Endothelial cell of umbilical vein (primary cell): ENCODE measurements at regions not wholly inside any gene's neighbourhood (a gene's known extent, or its start where the extent isn't known, plus 50 kb on each side); places are given as distances from the start of the nearest gene placed in this dataset.

Experiments
- BruUV-seq: library from RNA; stranded (reverse); fragments of 400-500 nt; replicated peaks from 2 replicates; lab custom pipeline; 2021; lab: Mats Ljungman, UMichigan
- CTCF ChIA-PET: fragments of 300-600, 350-600 bp; sonication (Branson Sonifier 250); formaldehyde crosslinking; loops from one replicate; lab custom pipeline; 2021; ENCODE audit warnings: antibody characterized with exemption, inconsistent platforms; lab: Charles Lee
- POLR2A ChIA-PET: fragments of 300-600, 350-600 bp; sonication (Branson Sonifier 250); formaldehyde crosslinking; loops from one replicate; lab custom pipeline; 2021; ENCODE audit warnings: antibody characterized with exemption, inconsistent platforms; lab: Charles Lee
- DNase-seq: peaks from one replicate; pipeline ENCODE4 v3.0.0-alpha.2; 2011; ENCODE audit warnings: low read depth, low spot score
- FAIRE-seq: peaks from 2 replicates; lab custom pipeline; 2011; peaks lifted over from hg19 to GRCh38; lab: Jason Lieb, UNC
- H2AFZ ChIP-seq: 2 replicates; pipeline ENCODE4 v1.6.0; 2012; ENCODE audit warnings: low read depth, low read length, control low read depth, inconsistent platforms
- H3K27ac ChIP-seq: 2 replicates; pipeline ENCODE4 v1.5.1; 2011; ENCODE audit warnings: low read depth, mild to moderate bottlenecking, control low read depth, low read length, moderate library complexity; ENCODE audit not compliant: insufficient read depth
- H3K27me3 ChIP-seq, 2 experiments: 2 replicates each; pipeline versions ENCODE4 v1.6.0 to v1.6.1; 2011; ENCODE audit warnings: low read length in 2 of 2, mixed read lengths in 1 of 2; ENCODE audit not compliant: control insufficient read depth in 2 of 2, insufficient read depth in 2 of 2
- H3K36me3 ChIP-seq, 2 experiments: 2 replicates in 1 of 2; 3 replicates in 1 of 2; pipeline ENCODE4 v1.5.1; 2011; ENCODE audit warnings: low read length in 2 of 2, mild to moderate bottlenecking in 1 of 2, moderate library complexity in 1 of 2; ENCODE audit not compliant: control insufficient read depth in 2 of 2, insufficient read depth in 2 of 2; ENCODE audit errors: extremely low read depth in 1 of 2
- H3K4me1 ChIP-seq: 3 replicates; pipeline ENCODE4 v1.5.1; 2011; ENCODE audit warnings: mild to moderate bottlenecking, low read length; ENCODE audit not compliant: control insufficient read depth, insufficient read depth; ENCODE audit errors: extremely low read depth
- H3K4me2 ChIP-seq: 2 replicates; pipeline ENCODE4 v1.6.1; 2011; ENCODE audit warnings: low read length, control low read depth, mixed read lengths; ENCODE audit not compliant: insufficient read depth
- H3K4me3 ChIP-seq, 3 experiments: fragments of 200-600 bp in 1 of 3; sonication (generic), shearing (Covaris generic) in 1 of 3; replicated peaks in 1 of 3; 2 replicates each; pipeline ENCODE4 v1.5.1; 2011 to 2016; ENCODE audit warnings: control low read depth in 3 of 3, low read length in 3 of 3, mild to moderate bottlenecking in 2 of 3, inconsistent platforms in 1 of 3, low read depth in 1 of 3, moderate library complexity in 1 of 3; ENCODE audit not compliant: insufficient read depth in 1 of 3
- H3K79me2 ChIP-seq: 2 replicates; pipeline ENCODE4 v1.6.0; 2012; ENCODE audit warnings: low read length, inconsistent platforms; ENCODE audit not compliant: control insufficient read depth, insufficient read depth
- H3K9ac ChIP-seq: replicated peaks from 2 replicates; pipeline ENCODE3; 2011; ENCODE audit warnings: low read length, control low read depth; ENCODE audit not compliant: insufficient read depth; ENCODE audit errors: extremely low read depth
- H3K9me1 ChIP-seq: replicated peaks from 3 replicates; pipeline ENCODE4 v1.6.0; 2011; ENCODE audit warnings: mild to moderate bottlenecking, low read length; ENCODE audit not compliant: control insufficient read depth, insufficient read depth; ENCODE audit errors: extremely low read depth
- H3K9me3 ChIP-seq: replicated peaks from 2 replicates; pipeline ENCODE4 v1.5.1; 2012; ENCODE audit warnings: low read length, inconsistent platforms; ENCODE audit not compliant: control insufficient read depth, insufficient read depth
- H4K20me1 ChIP-seq: replicated peaks from 2 replicates; pipeline ENCODE3; 2011; ENCODE audit warnings: mild to moderate bottlenecking, low read length; ENCODE audit not compliant: control insufficient read depth, insufficient read depth; ENCODE audit errors: extremely low read depth
- CTCF ChIP-seq, 2 donors: IDR thresholded peaks; 1 replicate in 1 of 2; 2 replicates in 1 of 2; pipeline ENCODE4 v1.5.1; 2011; ENCODE audit warnings: low read length in 2 of 2, mild to moderate bottlenecking in 2 of 2, moderate library complexity in 2 of 2, control low read depth in 1 of 2, inconsistent platforms in 1 of 2, low read depth in 1 of 2; ENCODE audit not compliant: insufficient read depth in 1 of 2; ENCODE audit errors: extremely low read depth in 1 of 2
- EZH2 ChIP-seq: IDR thresholded peaks from 2 replicates; pipeline ENCODE4 v1.6.1; 2012; ENCODE audit warnings: borderline replicate concordance, low read depth, mild to moderate bottlenecking, moderate library complexity, low read length, inconsistent platforms; ENCODE audit not compliant: severe bottlenecking
- FOS ChIP-seq: IDR thresholded peaks from 2 replicates; pipeline ENCODE4 v1.6.1; 2011; ENCODE audit warnings: mild to moderate bottlenecking, low read length, moderate library complexity, borderline replicate concordance; ENCODE audit not compliant: insufficient read depth
- JUN ChIP-seq: IDR thresholded peaks from 2 replicates; pipeline ENCODE4 v1.6.1; 2011; ENCODE audit warnings: borderline replicate concordance, low read depth; ENCODE audit not compliant: insufficient read length, insufficient read depth
- MAX ChIP-seq: IDR thresholded peaks from 2 replicates; pipeline ENCODE4 v1.6.1; 2011; ENCODE audit not compliant: insufficient read depth, insufficient read length
- MYC ChIP-seq: IDR thresholded peaks from one replicate; pipeline ENCODE4 v1.6.1; 2011; ENCODE audit warnings: mild to moderate bottlenecking, low read depth, low read length
- POLR2A ChIP-seq: IDR thresholded peaks from 2 replicates; pipeline ENCODE4 v1.6.1; 2012; ENCODE audit warnings: low read depth, mild to moderate bottlenecking, control low read depth, low read length
- POLR2AphosphoS5 ChIP-seq: IDR thresholded peaks from 2 replicates; pipeline ENCODE4 v1.6.1; 2012; ENCODE audit warnings: low read depth, mild to moderate bottlenecking, control low read depth, low read length, moderate library complexity; ENCODE audit not compliant: insufficient read depth
- dilution Hi-C: fragments of 300-500 bp; cut with MboI; formaldehyde crosslinking; loops from one replicate; pipeline ENCODE4 v1.15.0; 2019; ENCODE audit warnings: low sequenced_read_pairs; ENCODE audit not compliant: extremely low pct_ligation_motif_present
- intact Hi-C: fragments of 100-400 bp; cut with micrococcal nuclease; formaldehyde crosslinking; loops from one replicate; pipeline ENCODE4 v1.10.0; 2022

- H3K4me2 ChIP-seq, result no peak overlapping the region
- no peak for TF ChIP-seq POLR2A
- no peak for TF ChIP-seq MYC
- TF ChIP-seq CTCF (IDR thresholded peaks at IDR 0.05; ENCODE audit: extremely low read depth in 1 of 2, insufficient read depth in 1 of 2, low read depth in 1 of 2, low read length in 2 of 2), result no peak
- TF ChIP-seq JUN, result no peak
- no peak for TF ChIP-seq MAX
- TF ChIP-seq FOS, result no peak
- no peak for TF ChIP-seq POLR2AphosphoS5
- TF ChIP-seq EZH2, result no peak
Measured at GRCh38 chr10:21021231-21021630, 124.1 kb upstream of the NEBL start.

More at GRCh38 chr10:21021231-21021630, 124.1 kb upstream of the NEBL start:
- intact Hi-C loops (no loop called here), dilution Hi-C loops (no loop called here)
- ChIA-PET POLR2A (no interaction called here), CTCF (interaction anchor here (1.0 to 1.4 kb wide), 2 partner anchors 12 to 134 kb away, joined by 3 read pairs; no protein-coding TSS in a partner anchor)
- FAIRE-seq (no peak), DNase-seq (no peak)
- no peaks in the 10 kb centered on the region for H3K9me1 ChIP-seq
- H3K27me3 ChIP-seq, result peaks cover 0 to 10% of the 10 kb centered on the region in 2 experiments
- no peaks in the 10 kb centered on the region for H3K79me2 ChIP-seq
- no peaks in the 10 kb centered on the region for H3K4me1 ChIP-seq
- no peaks in the 10 kb centered on the region for H3K9me3 ChIP-seq
- H4K20me1 ChIP-seq, result no peaks in the 10 kb centered on the region
- no peaks in the 10 kb centered on the region for H3K36me3 ChIP-seq
- H3K9ac ChIP-seq, result no peak overlapping the region
- H2AFZ ChIP-seq, result no peak overlapping the region
- BruUV-seq, result no TSS peak
- no peak overlapping the region for H3K4me3 ChIP-seq
- no peak overlapping the region for H3K27ac ChIP-seq
